ENCODE measurements at regions not wholly inside any gene's neighbourhood (a gene's known extent, or its start where the extent isn't known, plus 50 kb on each side); places are given as distances from the start of the nearest gene placed in this dataset.
"Not testable (repeated sequence)": the region's sequence is repeated elsewhere in the genome, so short reads cannot be mapped to it uniquely, and the experiment has no call there.

- no peaks in the 10 kb centered on the region for H3K27me3 Mint-ChIP-seq (ENCODE audit: low read depth)
- no peak for TF ChIP-seq CTCF (conservative IDR thresholded peaks at IDR 0.05)
- H3K36me3 Mint-ChIP-seq (ENCODE audit: low read depth) = peaks cover 3% of the 10 kb centered on the region
- no peaks in the 10 kb centered on the region for H3K4me1 Mint-ChIP-seq
- H3K27ac Mint-ChIP-seq (ENCODE audit: unreplicated experiment) = no peak overlapping the region
- peaks cover 12% of the 10 kb centered on the region for H3K9me3 Mint-ChIP-seq
- H3K4me3 Mint-ChIP-seq = no peak overlapping the region
- no peak for DNase-seq (ENCODE audit: low read depth, low spot score)
Measured at GRCh38 chr5:41995193-41995592, 70.1 kb downstream of the FBXO4 start.

- Mint-ChIP-seq H3K4me1 (no peaks in the 10 kb centered on the region), H3K4me3 (no peak overlapping the region), H3K9me3 (peaks cover 15% of the 10 kb centered on the region), H3K27ac (ENCODE audit: unreplicated experiment) (no peak overlapping the region), H3K27me3 (ENCODE audit: low read depth) (no peaks in the 10 kb centered on the region), H3K36me3 (ENCODE audit: low read depth) (peaks cover 3% of the 10 kb centered on the region)
- TF ChIP-seq CTCF (conservative IDR thresholded peaks at IDR 0.05) = no peak
- DNase-seq (ENCODE audit: low read depth, low spot score) = no peak
Measured at GRCh38 chr5:42001673-42002072, 76.6 kb downstream of the FBXO4 start.

GRCh38 chr5:42003852-42004251 is 78.8 kb downstream of the FBXO4 start:
- not testable (repeated sequence) for H3K27me3 Mint-ChIP-seq (ENCODE audit: low read depth); H3K9me3 Mint-ChIP-seq; H3K4me1 Mint-ChIP-seq; H3K27ac Mint-ChIP-seq (ENCODE audit: unreplicated experiment); H3K36me3 Mint-ChIP-seq (ENCODE audit: low read depth); H3K4me3 Mint-ChIP-seq; DNase-seq (ENCODE audit: low read depth, low spot score)

- no peak for DNase-seq (ENCODE audit: low read depth, low spot score)
- Mint-ChIP-seq H3K27ac (ENCODE audit: unreplicated experiment) (no peak overlapping the region), H3K4me1 (no peaks in the 10 kb centered on the region), H3K9me3 (peaks cover 3% of the 10 kb centered on the region), H3K36me3 (ENCODE audit: low read depth) (no peaks in the 10 kb centered on the region), H3K27me3 (ENCODE audit: low read depth) (no peaks in the 10 kb centered on the region), H3K4me3 (no peak overlapping the region)
- TF ChIP-seq CTCF (conservative IDR thresholded peaks at IDR 0.05) = peak; percentile 79
Measured at GRCh38 chr5:42005561-42006153, 80.6 kb downstream of the FBXO4 start.

- TF ChIP-seq CTCF (conservative IDR thresholded peaks at IDR 0.05) = no peak
- no peaks in the 10 kb centered on the region for H3K36me3 Mint-ChIP-seq (ENCODE audit: low read depth)
- H3K9me3 Mint-ChIP-seq = no peaks in the 10 kb centered on the region
- no peaks in the 10 kb centered on the region for H3K27me3 Mint-ChIP-seq (ENCODE audit: low read depth)
- H3K4me1 Mint-ChIP-seq = peaks cover 9% of the 10 kb centered on the region
- H3K27ac Mint-ChIP-seq (ENCODE audit: unreplicated experiment) = no peak overlapping the region
- no peak for DNase-seq (ENCODE audit: low read depth, low spot score)
- H3K4me3 Mint-ChIP-seq = no peak overlapping the region
Measured at GRCh38 chr5:42013561-42013960, 88.5 kb downstream of the FBXO4 start.

- Mint-ChIP-seq H3K27ac (ENCODE audit: unreplicated experiment) (no peak overlapping the region), H3K9me3 (no peaks in the 10 kb centered on the region), H3K36me3 (ENCODE audit: low read depth) (no peaks in the 10 kb centered on the region), H3K4me3 (no peak overlapping the region), H3K4me1 (peaks cover 9% of the 10 kb centered on the region), H3K27me3 (ENCODE audit: low read depth) (no peaks in the 10 kb centered on the region)
- TF ChIP-seq CTCF (conservative IDR thresholded peaks at IDR 0.05) = no peak
- no peak for DNase-seq (ENCODE audit: low read depth, low spot score)
Measured at GRCh38 chr5:42015254-42015653, 90.2 kb downstream of the FBXO4 start.

All from neural crest cell (in vitro differentiated cells).